LHCN-M2 (cell line): ENCODE measurements at regions not wholly inside any gene's neighbourhood (a gene's known extent, or its start where the extent isn't known, plus 50 kb on each side); places are given as distances from the start of the nearest gene placed in this dataset.

Source experiments
- DNase-seq: peaks from one replicate; pipeline ENCODE4 v3.0.0-alpha.2; 2012; ENCODE audit warnings: low read depth

DNA sequence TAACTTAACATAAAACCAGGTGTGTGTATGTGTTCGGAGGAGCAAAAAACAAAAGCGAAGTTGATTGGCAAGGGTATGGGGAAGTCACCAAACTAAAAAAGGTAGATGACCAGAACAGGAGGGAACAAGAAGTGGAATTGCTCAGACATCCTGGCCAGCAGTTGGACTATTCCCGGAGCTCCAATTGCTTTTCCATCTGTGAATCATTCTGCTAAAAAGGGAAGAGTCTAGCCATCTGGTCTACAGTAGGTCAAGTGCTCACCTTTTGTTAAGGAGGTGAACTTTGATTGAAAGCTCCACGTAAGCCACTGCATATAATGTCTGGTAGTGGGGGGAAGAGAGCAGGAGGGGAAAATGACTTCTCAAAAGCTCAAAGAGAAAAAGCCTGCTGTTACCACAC is 50.0 kb upstream of the BET1 start:
- DNase-seq = no peak

DNA sequence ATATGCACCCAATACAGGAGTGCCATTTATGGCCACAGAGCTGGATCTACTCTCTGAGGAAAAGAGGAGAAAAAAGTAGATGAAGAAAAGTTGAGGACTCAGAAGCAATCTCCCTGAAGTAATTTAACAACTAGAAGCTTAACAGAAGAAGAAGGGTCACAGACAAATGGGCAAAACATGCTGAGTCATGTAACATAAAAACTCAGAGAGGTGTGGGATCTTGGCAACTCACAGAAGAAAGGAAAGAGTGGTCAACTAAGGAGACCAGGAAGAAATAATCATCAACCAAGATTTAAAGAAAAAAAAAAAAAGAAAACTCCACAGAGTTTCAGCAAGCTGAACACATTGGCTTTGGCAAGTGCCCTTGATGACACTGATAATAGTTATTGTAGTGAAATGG is 51.8 kb upstream of the BET1 start:
- no peak for DNase-seq

DNA sequence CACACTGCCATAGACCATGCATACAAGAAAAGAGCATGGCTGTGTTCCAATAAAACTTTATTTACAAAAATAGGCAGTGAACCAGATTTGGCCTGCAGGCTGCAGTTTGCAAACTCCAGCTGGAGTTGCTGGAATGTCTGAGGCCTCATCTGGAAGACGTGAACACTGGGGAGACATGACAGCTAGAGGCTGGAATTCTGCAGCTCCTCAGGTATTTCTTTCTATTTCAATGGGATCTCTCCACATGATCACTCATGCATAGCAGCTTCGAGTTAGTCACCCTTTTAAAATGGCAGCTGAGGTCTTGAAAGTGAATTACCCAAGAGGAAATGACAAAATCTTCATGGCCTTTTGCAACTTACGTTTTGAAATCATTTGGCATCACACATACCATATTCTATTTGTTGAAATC is 52.6 kb upstream of the BET1 start:
- peak; percentile 77 for DNase-seq

DNA sequence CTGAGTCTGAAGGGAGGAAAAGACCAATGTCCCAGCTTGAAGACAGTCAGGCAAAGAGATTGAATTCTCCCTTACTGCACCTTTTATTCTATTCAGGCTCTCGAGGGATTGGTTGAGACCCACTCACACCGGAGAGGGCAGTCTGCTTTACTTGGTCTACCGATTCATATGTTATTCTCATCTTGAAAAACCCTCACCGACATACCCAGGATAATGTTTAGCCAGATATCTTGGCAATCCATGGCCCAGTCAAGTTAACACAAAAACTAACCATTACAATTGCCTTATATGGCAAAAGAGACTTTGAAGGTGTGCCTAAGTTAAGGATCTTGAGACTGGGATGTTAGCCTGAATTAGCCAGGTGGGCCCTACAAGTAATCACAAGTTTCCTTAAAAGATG is 53.8 kb upstream of the BET1 start:
- no peak for DNase-seq

DNA sequence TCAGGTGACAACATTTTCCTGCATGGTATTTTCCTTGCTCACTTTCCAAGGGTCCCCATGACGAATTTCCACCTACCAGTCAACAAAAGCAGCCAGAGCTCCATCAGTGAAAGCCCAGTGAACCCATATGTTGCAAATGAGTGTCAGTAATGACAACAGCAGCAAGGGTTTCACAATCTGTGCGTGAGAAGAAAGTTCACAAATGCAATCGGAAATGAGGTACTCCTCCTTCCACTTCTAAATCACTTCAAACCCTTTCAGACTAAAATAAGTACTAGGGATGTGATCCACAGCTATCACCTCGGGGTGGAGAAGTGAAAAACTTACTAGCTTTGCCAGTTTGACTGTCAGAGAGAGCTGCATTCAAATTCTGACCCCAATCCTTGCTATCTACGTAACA is 55.6 kb upstream of the BET1 start:
- no peak for DNase-seq

DNA sequence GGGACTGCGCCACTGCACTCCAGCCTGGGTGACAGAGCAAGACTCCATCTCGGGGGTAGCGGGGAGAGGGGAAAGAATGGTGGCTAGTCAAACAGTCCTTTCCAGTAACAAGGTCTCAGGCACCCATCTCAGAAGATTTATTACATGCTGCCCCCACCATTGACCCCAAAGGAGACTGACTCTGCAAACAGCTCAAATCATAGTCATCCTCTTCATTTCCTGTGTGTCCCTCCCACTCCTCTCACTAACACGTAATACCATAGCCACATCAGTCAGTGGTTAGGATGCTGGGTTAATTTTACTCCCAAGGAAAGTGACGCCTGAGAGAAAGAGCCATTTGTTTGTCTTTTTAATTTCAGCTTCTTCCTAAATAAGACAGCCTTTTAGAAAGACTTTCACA is 56.6 kb upstream of the BET1 start:
- DNase-seq = peak; percentile 47

DNA sequence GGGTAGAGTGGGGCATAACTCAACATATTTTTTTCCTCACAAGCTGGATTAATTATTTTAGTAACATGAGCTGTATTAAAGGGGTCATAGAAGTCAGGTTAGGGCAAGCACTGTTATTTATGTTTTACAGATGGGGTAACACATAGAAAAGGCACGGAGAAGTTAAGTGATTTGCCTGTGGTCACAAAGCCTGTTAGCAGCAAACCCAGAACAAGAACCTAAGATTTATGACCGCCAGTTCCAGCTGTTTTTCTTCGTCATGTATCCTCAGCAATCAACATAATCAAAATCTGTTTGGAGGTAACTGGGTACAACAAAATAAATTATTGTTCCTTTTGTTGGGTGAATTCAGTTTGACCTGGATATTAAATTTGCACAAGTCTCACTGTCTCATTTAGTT is 57.2 kb upstream of the BET1 start:
- DNase-seq = peak; percentile 52

DNA sequence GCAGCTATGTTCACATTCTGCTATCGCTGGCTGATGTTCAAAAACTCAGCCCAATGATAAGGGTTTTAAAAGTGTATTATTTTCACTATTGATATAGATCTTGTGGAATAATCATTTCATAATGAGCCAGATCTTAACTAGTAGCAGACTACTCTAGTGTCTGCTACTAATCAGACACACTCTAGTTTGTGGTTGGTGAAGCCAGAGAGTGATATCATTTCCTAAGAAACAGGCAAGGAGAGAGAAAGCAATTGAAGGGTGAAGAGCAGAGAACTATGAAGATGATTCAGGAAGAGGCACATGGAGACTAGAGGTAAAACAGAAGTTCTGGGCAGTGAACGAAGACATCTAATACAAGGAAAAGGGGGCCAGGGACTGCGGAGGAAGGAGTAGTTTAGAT is 58.2 kb upstream of the BET1 start:
- no peak for DNase-seq

DNA sequence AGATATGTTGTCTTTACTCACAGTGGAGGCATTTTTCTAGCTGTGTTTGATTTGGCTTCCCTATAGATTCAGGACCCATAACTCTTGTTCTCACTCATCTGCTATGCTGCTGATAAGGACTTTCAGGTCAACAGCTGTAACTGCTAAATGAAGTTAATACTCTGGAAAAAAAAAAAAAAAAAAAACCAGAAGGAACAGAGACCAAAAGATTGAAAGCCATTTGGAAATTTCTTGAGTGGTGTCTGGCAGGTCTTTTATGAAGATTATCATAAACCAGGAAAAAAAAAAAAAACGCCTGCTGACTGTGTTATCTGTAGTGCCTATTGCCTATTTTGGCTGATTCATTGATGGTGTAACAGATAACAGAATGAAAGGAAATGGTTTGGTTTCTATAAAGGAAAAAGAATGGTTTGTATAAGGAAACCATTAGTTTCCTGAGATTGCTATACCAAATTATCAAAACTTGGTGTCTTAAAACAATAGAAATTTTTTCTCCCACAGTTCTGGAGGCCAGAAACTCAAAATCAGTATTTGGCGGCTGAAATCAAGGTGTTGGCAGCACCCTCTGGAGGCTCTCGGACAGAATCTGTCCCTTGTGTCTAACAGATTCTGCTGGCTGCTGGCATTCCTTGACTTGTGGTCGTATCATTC is 60.5 kb upstream of the BET1 start:
- no peak for DNase-seq

DNA sequence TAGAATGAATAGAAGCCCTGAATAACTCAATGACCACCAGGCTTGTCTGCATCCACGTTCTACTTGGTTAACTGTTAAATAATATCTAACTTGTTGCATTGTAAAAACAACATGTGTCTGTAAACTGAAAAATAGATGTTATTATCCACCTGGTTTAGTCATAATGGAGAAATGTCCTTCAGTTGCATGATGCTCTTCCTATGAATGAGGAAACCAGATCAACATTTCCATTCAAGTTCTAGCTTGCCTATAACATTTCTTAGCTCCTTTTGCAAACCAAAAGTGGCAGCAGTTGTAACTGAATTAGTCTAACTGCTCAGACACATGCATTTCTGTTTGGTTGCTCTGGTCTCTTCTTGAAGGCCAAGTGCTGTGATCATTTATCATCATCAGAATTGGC is 62.9 kb upstream of the BET1 start:
- DNase-seq = no peak

DNA sequence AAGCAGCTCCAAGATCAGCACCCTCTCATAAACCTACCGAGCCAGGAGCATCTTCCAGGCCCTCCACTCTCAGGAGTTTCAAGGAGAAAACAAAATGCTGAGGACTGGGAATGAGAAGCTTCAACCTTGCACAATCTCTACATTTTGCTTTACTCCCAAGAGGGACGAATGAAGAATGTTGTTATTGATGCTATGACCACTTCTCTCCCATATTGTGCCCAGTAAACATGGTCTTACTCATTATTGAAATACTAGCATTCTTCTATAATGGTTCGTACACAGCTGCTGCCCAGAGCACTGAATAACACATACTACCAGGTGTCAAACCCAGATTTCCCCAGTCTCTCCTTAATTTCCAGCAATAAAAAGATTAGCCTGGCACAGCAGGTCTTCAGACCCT is 63.4 kb upstream of the BET1 start:
- peak; percentile 84 for DNase-seq

DNA sequence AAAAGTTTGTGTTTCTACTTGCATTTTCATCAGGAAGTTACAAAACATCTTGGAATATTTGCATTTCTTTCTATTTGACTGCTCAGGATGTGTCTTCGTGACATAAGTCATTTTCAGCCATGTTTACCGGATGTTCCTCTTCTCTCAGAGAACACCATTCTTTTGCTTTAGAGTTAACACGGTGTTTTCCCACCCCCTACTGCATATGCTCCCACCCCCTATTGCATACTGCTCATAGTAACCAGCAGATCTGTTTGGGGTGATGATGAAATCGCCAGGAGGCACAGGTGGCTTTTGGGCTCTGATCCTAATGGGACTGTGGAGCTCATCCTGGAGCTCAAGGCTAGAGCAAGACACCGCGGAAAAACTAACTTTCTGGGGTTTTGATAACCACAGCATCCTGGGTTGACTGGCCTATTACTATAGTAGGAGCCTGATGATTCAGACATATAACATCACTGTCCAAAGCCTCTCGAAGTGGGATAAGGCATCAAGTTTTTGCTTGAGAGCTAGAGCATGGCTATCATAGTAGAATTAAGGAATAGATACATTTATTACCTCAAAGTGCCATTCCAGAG is 65.1 kb upstream of the BET1 start:
- peak; percentile 71 for DNase-seq

DNA sequence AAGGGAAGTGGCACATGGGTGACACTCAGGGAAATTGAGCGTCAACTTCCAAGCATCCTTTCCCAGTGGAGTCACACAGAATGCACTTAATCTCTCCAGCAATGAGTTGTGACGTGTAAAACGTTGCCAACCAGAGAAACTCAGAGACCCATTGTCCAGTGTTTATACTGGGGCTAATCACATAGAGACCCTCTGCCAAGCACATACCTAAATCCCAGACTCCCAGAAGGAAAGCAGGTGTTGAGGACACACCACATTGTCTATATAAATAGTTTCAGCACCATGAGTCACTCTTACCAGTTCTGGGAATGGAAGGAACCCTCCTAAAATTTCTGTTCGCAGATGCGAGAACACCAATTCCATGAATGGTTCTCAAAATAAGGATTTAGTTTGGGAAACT is 76.4 kb upstream of the BET1 start:
- DNase-seq = peak; percentile 48

DNA sequence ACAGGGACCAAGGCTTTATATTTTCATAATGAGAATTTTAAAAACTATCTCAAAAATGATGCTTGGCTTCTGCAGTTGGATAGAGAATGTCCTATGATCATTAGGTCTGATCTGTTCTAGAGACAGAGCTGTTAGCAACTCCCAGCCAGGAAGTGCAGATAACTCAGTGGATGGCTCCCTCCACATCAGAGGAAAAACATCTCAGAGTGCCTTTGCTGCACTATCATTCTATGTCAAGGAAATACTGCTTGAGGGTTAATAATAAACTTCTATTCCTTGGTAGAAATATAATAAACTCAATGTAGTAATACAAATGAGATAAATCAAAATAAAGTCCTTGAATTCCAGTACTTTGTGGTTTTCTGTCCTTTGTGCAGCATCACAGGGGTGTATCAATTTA is 78.0 kb upstream of the BET1 start:
- DNase-seq = no peak

DNA sequence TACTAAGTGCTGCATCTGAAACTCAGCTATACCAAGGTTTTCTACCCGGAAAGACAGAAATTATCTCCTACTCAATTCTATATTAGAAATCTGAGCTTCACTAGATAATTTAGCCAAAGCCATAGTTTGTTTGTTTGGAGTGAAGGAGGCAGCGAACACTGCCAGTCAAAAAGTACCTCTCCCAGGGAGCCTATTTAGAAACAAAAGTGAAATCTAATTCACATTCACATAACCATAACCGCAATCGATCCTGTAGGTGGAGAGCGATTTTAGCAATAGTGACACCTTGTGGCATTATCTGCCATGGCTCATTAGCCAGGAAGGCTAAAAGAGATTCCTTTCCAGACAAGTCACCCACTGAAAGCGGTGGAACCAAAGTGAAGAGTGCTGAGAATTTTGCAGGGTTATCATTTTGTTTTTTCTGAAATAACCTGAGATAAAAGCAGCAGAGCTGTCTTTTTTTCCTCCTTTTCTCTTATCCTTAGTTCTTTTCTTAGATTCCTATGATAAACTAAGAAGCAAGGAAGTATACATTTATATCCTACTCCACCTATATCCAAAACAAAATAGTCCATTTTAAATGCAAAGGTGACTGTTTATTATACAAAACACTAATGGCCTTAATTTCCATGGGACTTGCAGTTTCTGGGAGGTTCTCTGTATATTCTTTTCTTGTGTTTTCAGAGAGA is 83.7 kb upstream of the BET1 start:
- DNase-seq = peak; percentile 84

DNA sequence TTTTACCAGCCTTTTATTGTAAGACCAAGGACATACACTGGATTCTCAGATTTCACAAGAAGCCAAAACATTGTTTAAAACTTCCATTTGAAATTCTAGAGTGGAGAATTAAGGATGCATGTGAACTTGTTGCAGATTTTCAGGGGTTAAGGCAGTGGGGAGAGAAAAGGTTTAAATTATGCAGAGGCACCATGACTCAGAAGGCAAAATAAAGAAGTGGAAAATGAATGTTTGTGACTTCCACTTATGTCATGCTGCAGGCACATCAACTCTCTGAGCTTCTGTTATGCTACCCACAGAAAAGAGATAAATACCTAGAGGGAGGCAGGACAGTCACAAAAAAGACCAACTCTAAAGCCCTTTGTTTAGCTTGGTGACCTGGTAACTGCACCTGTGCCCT is 84.4 kb upstream of the BET1 start:
- DNase-seq = peak; percentile 44

DNA sequence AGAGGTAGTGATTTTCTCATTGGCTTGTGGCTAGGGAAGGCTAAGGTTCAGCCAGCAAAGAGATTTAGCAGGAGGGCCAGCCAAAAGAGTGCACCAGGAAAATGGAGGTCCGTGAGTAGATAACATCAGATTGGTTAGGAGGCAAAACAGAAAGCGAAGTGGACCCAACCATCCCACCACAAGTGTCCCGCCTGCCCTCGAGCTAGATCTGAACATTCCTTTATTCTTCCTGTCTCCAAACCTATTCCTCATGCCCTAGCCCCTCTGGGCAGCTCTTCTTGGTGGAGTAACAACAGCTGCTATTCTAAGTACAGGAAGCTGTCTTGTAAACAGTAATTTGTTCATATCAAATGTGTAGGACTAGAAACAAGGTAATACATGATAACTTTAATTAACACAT is 85.7 kb upstream of the BET1 start:
- peak; percentile 19 for DNase-seq

DNA sequence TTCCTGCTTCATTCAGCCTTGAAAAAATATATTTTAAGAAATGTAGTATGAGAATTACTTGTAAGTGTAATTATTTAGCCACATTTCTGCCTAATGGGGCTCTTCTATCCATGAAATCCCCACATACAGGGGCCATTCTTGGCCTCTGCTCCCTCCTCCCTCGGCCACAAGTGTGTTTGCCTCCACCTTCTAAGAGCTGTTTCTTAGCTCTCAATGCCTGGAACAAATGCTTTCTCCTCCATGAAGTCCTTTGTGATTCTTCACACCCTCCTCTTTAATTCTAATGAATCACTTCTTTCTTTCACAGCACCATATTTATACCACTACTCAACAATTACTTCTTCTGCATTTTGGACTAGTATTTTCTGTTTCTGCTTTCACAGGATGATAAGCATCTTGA is 88.8 kb upstream of the BET1 start:
- no peak for DNase-seq

DNA sequence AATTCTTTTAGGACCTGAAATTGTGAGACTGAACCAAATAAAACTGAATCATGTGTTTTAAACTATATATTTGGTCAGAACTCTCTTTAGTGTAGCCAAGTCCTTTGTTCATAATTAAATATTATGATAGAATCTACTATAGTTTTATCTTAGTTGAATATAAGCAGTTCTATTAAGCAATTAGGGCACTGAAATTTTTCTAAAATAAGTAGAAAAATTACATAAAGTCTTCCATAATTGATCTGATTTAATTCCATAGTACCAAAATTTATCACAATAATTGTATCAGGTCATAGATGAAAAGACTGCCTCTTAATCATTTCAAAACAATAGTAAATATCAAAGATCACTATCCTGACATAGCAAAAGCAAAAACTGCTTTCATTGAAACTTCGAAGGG is 90.1 kb upstream of the BET1 start:
- DNase-seq = no peak

DNA sequence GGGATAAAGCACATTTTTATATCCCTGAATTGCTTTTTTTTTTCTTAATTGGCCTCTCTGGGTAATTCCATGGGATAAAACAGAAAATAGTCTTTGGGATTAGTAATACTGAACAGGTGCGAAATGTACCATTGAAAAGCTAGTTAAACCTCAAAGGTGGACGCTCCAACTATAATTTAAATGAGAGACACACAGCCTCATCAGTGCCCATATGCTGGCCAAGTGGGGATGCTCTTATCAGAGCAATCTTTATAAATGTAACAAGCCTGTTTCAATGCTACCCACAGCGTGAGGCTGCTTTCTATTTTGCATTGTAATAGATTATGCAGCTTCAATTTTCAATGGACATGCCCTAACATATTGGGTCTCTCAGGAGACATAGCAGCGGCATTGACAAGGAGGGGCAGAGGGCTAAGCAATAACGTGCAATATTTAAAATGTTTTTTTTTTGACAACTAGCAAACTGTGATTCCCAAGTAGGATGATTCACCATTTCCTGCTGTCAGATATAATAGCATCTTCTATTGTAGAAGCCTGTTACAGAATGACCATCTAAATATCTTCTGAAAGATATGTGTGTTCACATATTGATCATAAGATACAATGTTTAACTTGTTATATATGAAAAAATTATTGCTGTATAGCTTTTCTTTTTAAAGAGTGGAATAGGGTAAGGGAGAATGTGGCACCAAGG is 91.3 kb upstream of the BET1 start:
- no peak for DNase-seq

DNA sequence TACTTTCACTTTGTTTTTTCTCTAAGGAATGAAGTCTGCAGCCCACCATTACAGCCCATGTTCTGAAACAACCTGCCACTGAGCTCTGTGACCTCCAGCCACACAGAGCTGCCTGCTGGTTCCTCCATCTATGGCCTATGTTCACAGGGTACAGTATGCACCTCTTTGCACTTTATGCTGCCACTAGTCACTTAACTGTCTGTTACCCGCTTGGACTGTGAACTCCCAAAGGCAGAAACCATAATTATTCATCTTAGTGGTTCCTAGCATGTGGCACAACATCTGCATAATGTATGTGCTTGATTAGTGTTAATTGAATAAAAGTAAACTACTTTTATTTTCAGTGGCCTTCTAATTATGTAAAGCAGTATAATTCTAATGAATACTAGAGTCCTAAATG is 95.5 kb upstream of the BET1 start:
- no peak for DNase-seq

DNA sequence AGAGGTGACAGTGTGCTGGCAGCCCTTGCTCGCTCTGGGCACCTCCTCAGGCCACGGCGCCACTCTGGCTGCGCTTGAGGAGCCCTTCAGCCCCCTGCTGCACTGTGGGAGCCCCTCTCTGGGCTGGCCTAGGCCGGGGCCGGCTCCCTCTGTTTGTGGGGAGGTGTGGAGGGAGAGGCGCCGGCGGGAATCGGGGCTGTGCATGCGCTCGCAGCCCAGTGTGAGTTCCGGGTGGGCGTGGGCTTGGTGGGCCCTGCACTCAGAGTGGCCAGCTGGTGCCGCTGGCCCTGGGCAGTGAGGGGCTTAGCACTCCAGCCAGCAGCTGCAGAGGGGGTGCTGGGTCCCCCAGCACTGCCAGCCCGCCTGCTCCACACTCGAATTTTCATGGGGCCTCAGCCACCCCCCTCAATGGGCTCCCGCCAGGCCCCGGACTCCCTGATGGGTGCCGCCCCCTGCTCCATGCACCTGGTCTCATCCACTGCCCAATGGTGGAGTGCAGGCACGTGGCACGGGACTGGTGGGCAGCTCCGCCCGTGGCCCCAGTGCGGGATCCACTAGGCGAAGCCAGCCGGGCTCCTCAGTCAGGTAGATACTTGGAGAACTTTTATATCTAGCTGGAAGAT is 96.7 kb upstream of the BET1 start:
- DNase-seq = no peak
